VCaP (cell line): ENCODE measurements at regions not wholly inside any gene's neighbourhood (a gene's known extent, or its start where the extent isn't known, plus 50 kb on each side); places are given as distances from the start of the nearest gene placed in this dataset.
"Not testable (repeated sequence)": the region's sequence is repeated elsewhere in the genome, so short reads cannot be mapped to it uniquely, and the experiment has no call there.

Experiments used
- H3K27ac ChIP-seq: fragments of 450-650 bp; 2 replicates; pipeline ENCODE4 v1.5.1; 2017
- TF ChIP-seq, protein P1 (sequence below): fragments of 450-650 bp; conservative IDR thresholded peaks from 2 replicates; pipeline ENCODE4 v1.5.1; 2017; ENCODE audit warnings: mild to moderate bottlenecking, moderate library complexity

- H3K27ac ChIP-seq = no peak overlapping the region
- TF ChIP-seq, protein P1, sequence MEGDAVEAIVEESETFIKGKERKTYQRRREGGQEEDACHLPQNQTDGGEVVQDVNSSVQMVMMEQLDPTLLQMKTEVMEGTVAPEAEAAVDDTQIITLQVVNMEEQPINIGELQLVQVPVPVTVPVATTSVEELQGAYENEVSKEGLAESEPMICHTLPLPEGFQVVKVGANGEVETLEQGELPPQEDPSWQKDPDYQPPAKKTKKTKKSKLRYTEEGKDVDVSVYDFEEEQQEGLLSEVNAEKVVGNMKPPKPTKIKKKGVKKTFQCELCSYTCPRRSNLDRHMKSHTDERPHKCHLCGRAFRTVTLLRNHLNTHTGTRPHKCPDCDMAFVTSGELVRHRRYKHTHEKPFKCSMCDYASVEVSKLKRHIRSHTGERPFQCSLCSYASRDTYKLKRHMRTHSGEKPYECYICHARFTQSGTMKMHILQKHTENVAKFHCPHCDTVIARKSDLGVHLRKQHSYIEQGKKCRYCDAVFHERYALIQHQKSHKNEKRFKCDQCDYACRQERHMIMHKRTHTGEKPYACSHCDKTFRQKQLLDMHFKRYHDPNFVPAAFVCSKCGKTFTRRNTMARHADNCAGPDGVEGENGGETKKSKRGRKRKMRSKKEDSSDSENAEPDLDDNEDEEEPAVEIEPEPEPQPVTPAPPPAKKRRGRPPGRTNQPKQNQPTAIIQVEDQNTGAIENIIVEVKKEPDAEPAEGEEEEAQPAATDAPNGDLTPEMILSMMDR = no peak
These were observed 96.2 kb upstream of the MARK1 start for GRCh38 chr1:220431554-220432239.

DNA sequence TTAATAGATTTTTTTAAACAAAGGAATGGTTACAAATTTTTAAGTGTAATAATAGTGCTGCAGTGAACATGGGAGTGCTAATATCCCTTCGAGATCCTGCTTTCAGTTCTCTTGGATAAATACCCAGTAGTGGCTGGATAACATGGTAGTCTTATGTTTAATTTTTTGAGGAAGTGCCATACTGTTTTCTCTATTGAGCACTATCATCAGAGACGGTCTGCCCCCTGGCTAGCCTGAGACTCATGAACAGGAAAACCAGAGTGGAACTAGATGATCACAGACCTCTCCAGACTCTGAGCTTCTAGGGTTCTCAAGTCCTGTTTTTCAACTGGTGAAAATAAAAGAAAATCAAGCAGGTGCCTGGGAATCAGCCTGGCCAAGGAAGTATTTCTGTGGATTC lies 97.3 kb upstream of the MARK1 start:
- no peak overlapping the region for H3K27ac ChIP-seq
- TF ChIP-seq, protein P1 = no peak

DNA sequence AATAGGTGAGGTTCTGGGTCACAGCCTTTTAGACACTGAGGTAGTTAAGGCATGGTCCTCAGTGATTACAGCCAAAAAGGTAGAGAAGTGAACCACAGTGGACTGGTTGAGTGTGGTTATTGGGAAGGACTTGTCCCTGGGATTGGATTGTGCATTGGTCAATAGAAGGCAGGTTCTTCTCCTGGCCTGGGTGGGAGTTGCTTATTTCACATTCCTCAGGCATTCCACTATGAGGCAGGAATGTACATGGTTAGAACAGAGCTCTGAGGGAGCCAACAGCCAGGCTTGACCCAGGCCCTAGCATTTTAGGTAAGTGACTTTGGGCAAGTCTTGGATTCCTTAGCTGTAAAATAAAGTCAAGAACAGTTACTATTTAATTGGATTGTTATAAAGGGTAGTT lies 97.9 kb upstream of the MARK1 start:
- no peak overlapping the region for H3K27ac ChIP-seq
- TF ChIP-seq, protein P1 = no peak

GRCh38 chr1:220426989-220427388 lies 100.9 kb upstream of the MARK1 start:
- TF ChIP-seq, protein P1 = no peak
- no peak overlapping the region for H3K27ac ChIP-seq

DNA sequence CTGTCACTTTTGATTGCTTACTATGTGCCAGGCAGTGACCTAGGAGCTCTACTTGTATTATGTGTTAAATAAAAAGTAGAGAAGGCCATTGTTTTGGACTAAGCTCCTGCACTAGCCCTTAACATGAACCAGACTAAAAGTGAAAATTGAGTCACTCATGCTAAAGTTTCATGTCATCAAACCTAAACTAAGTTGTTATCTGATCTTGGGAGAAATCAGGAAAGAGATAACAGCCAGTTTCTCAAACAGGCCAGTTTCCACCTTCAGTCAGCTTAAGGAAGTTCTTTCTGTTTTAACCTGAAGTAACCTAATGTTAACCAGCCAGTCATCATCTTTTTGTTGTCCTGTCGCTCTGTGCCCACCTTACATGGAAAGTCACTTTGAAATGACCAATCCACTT lies 102.1 kb upstream of the MARK1 start:
- no peak overlapping the region for H3K27ac ChIP-seq
- TF ChIP-seq, protein P1 = no peak

GRCh38 chr1:220421508-220421907 lies 106.4 kb upstream of the MARK1 start:
- TF ChIP-seq, protein P1 = no peak
- H3K27ac ChIP-seq = no peak overlapping the region

DNA sequence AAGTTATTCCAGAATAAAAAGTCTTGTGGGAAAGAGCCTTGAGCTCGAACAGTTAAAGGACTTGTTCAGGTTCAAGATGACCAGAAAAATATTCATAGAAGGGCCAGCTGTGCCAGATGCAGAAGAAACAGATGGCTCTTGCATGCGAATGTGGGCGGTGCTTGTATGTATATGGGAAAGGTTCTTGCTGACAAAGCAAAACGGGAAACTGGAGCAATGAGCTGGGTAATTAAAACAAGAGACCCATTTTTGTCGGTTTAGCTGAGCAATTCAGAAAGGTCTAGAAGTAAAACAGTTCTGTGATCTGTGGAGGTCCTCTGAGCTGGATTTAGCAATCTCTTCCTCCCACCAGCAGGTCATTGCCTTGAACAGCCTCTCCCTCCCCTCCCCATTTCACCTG lies 107.2 kb upstream of the MARK1 start:
- no peak overlapping the region for H3K27ac ChIP-seq
- TF ChIP-seq, protein P1 = no peak

GRCh38 chr1:220412382-220412781 lies 115.6 kb upstream of the MARK1 start:
- not testable (repeated sequence) for H3K27ac ChIP-seq
